ENCODE measurements at regions not wholly inside any gene's neighbourhood (a gene's known extent, or its start where the extent isn't known, plus 50 kb on each side); places are given as distances from the start of the nearest gene placed in this dataset.
"Not testable (repeated sequence)": the region's sequence is repeated elsewhere in the genome, so short reads cannot be mapped to it uniquely, and the experiment has no call there.

DNA sequence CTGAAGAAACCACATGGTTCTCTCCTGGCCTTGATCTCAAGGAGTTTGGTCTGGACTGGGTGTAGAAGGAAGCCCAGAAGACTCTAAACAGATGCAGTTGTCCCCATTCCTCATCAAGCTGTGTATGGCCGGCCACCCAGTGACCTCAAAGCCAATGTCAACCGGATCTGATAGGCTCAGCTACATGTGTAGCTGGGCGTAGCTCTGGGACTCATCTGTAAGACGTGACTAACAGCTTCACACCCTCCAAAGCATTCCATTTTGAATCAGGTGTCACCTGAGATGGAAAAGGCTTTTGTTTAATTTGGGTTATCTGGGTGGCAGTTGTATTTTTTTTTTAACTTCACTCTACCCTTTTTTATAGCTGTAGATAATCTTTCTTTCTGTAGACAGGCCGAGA, 130.4 kb downstream of the ABCC12 start:
- Histone ChIP-seq H3K4me3 (ENCODE audit: low read length in 2 of 2) (no peak overlapping the region), H3K27ac (ENCODE audit: low read depth in 1 of 2, low read length in 2 of 2) (no peak overlapping the region), H3K36me3 (ENCODE audit: control insufficient read depth in 1 of 2, insufficient read depth in 2 of 2, low read length in 1 of 2) (no peaks in the 10 kb centered on the region), H3K27me3 (ENCODE audit: control insufficient read depth in 1 of 2, insufficient read depth in 2 of 2, low read length in 1 of 2) (no peaks in the 10 kb centered on the region), H3K4me1 (ENCODE audit: control insufficient read depth in 1 of 2, insufficient read depth in 2 of 2, low read length in 2 of 2) (no peaks in the 10 kb centered on the region), H3K9me3 (ENCODE audit: control insufficient read depth, low read length) (peaks cover 2% of the 10 kb centered on the region)
- no peak for ATAC-seq (ENCODE audit: low FRiP score)
- DNase-seq: no peak
- intact Hi-C loops (cut with DNase I): no loop called here
- WGBS, 2 donors: 70 to 84% methylated on average over 5 of the region's 5 CpGs

DNA sequence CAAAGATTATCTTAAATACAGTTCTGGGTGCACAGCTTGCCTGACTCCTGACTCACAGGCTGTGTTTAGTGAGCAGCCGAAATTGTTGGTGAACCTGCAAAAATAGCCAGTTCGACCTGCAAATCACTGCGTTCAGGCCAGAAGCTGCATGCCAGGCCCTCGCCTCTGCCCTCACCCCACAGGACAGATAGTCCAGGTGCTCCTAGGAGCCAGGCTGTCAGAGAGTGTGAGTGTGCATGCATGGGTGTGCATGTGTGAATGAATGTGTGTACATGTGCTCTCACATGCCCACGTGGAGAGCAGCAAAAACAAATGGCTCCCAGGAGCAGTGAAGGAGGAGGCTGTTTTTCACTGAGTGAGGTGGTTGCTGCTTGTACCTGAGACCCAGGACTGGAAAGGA, 131.8 kb downstream of the ABCC12 start:
- no peaks in the 10 kb centered on the region for H3K36me3 ChIP-seq (ENCODE audit: control insufficient read depth in 1 of 2, insufficient read depth in 2 of 2, low read length in 1 of 2)
- ATAC-seq (ENCODE audit: low FRiP score) (no peak), DNase-seq (no peak)
- H3K4me3 ChIP-seq (ENCODE audit: low read length in 2 of 2): no peak overlapping the region
- H3K27me3 ChIP-seq (ENCODE audit: control insufficient read depth in 1 of 2, insufficient read depth in 2 of 2, low read length in 1 of 2): no peaks in the 10 kb centered on the region
- intact Hi-C loops (cut with DNase I): no loop called here
- no peaks in the 10 kb centered on the region for H3K4me1 ChIP-seq (ENCODE audit: control insufficient read depth in 1 of 2, insufficient read depth in 2 of 2, low read length in 2 of 2)
- 54 to 55% methylated on average over 5 of the region's 5 CpGs for WGBS, 2 donors
- peaks cover 2% of the 10 kb centered on the region for H3K9me3 ChIP-seq (ENCODE audit: control insufficient read depth, low read length)
- H3K27ac ChIP-seq (ENCODE audit: low read depth in 1 of 2, low read length in 2 of 2): no peak overlapping the region

DNA sequence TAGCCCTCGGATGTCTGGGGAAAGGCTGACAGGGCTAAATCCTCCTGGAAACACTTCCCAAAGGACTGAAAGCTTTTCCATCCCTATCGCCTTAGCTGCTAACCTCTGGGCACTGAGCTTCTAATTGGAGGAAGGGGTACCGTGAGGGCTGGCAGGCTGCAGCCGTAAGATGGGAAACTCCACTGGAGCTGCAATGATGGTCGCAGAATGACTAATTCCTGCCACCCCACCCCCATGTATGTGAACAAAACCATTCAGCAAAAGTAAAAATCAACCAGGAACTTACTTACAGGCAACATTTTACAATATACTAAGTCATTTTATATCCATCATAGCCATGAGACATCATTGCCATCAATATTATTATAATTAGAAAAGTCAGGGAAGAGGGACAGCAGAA, 133.3 kb downstream of the ABCC12 start:
- 74 to 78% methylated on average over 5 of the region's 5 CpGs for WGBS, 2 donors
- H3K4me3 ChIP-seq (ENCODE audit: low read length in 2 of 2): no peak overlapping the region
- no peak for ATAC-seq (ENCODE audit: low FRiP score)
- peaks cover 2% of the 10 kb centered on the region for H3K9me3 ChIP-seq (ENCODE audit: control insufficient read depth, low read length)
- DNase-seq: no peak
- no peaks in the 10 kb centered on the region for H3K27me3 ChIP-seq (ENCODE audit: control insufficient read depth in 1 of 2, insufficient read depth in 2 of 2, low read length in 1 of 2)
- H3K27ac ChIP-seq (ENCODE audit: low read depth in 1 of 2, low read length in 2 of 2): no peak overlapping the region
- intact Hi-C loops (cut with DNase I): no loop called here
- H3K4me1 ChIP-seq (ENCODE audit: control insufficient read depth in 1 of 2, insufficient read depth in 2 of 2, low read length in 2 of 2): no peaks in the 10 kb centered on the region
- H3K36me3 ChIP-seq (ENCODE audit: control insufficient read depth in 1 of 2, insufficient read depth in 2 of 2, low read length in 1 of 2): no peaks in the 10 kb centered on the region

DNA sequence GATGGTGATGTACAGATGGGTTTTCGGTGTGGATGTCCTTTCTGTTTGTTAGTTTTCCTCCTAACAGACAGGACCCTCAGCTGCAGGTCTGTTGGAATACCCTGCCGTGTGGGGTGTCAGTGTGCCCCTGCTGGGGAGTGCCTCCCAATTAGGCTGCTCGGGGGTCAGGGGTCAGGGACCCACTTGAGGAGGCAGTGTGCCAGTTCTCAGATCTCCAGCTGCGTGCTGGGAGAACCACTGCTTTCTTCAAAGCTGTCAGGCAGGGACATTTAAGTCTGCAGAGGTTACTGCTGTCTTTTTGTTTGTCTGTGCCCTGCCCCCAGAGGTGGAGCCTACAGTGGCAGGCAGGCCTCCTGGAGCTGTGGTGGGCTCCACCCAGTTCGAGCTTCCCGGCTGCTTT, 135.2 kb downstream of the ABCC12 start:
- H3K27ac ChIP-seq (ENCODE audit: low read depth in 1 of 2, low read length in 2 of 2): not testable (repeated sequence)

DNA sequence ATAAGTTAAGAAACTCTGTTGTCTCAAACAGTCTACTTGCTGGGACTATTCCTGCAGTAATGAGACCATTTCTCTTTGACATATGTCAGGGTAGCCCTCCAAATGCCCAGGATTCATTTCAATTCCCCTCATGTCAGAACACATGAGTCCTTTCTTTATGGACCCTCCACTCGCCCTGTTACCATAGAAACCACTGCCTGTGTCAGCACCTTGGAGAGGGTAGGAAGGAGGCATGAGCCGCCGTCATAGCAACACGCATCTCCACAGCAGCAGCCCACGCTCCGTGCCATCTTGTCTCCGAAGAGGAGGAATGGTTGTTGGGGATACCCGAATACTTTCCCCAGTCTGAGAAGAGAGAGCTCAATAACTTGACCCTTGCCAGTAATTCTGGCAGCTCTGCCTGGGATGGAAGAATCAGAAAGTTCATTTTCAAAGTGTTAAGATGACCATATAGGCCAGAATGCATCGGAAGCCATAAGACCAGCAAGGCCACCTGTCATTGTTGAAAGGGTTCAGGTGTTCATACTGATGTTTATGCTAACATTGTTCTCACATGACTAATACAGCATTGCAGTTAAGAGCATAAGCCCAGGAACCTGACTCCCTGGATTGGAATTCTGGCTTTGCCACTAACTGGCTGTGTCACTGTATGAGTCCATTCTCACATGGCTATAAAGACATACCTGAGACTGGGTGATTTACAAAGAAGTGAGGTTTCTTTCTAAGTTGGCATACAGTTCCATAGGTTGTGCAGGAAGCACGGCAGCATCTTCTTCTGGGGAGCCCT, 141.3 kb downstream of the ABCC12 start:
- intact Hi-C loops (cut with DNase I): no loop called here
- Histone ChIP-seq H3K9me3 (ENCODE audit: control insufficient read depth, low read length) (peaks cover 2% of the 10 kb centered on the region), H3K36me3 (ENCODE audit: control insufficient read depth in 1 of 2, insufficient read depth in 2 of 2, low read length in 1 of 2) (no peaks in the 10 kb centered on the region), H3K27me3 (ENCODE audit: control insufficient read depth in 1 of 2, insufficient read depth in 2 of 2, low read length in 1 of 2) (no peaks in the 10 kb centered on the region), H3K27ac (ENCODE audit: low read depth in 1 of 2, low read length in 2 of 2) (no peak overlapping the region), H3K4me1 (ENCODE audit: control insufficient read depth in 1 of 2, insufficient read depth in 2 of 2, low read length in 2 of 2) (no peaks in the 10 kb centered on the region), H3K4me3 (ENCODE audit: low read length in 2 of 2) (no peak overlapping the region)
- ATAC-seq (ENCODE audit: low FRiP score) (no peak), DNase-seq (no peak)
- 77% methylated on average over 10 of the region's 10 CpGs for WGBS, 2 donors

More for the DNA sequence above, 135.2 kb downstream of the ABCC12 start:
- H3K4me1 ChIP-seq (ENCODE audit: control insufficient read depth in 1 of 2, insufficient read depth in 2 of 2, low read length in 2 of 2); H3K4me3 ChIP-seq (ENCODE audit: low read length in 2 of 2); H3K36me3 ChIP-seq (ENCODE audit: control insufficient read depth in 1 of 2, insufficient read depth in 2 of 2, low read length in 1 of 2); ATAC-seq (ENCODE audit: low FRiP score); H3K27me3 ChIP-seq (ENCODE audit: control insufficient read depth in 1 of 2, insufficient read depth in 2 of 2, low read length in 1 of 2); intact Hi-C loops (cut with DNase I); H3K9me3 ChIP-seq (ENCODE audit: control insufficient read depth, low read length); DNase-seq: not testable (repeated sequence)
- 24 to 32% methylated on average over 3 to 4 of the region's 6 CpGs for WGBS, 2 donors

DNA sequence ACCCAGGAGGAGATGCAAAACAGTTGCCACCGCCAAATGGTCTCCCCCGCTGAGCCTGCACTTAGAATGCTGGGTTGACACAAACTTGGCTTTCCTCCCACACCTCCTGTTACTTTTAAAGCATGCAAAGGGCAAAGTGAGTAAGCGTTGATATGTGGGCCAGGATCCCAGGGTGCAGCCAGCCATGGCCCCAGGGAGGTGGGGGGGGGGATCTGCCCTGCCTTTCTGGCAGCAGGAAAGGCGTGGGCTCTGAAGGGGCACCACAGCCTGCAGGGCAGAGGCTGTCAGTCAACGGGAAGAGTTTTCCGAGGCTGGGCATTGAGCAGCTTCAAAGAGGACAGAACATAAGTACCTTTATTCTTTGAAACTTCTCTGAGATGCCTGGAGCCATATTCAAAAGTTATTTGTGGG, 142.3 kb downstream of the ABCC12 start:
- no peak overlapping the region for H3K27ac ChIP-seq (ENCODE audit: low read depth in 1 of 2, low read length in 2 of 2)
- 30 to 35% methylated on average over 6 of the region's 6 CpGs for WGBS, 2 donors
- H3K4me3 ChIP-seq (ENCODE audit: low read length in 2 of 2): no peak overlapping the region
- no peaks in the 10 kb centered on the region for H3K27me3 ChIP-seq (ENCODE audit: control insufficient read depth in 1 of 2, insufficient read depth in 2 of 2, low read length in 1 of 2)
- ATAC-seq (ENCODE audit: low FRiP score) (no peak), DNase-seq (no peak)
- intact Hi-C loops (cut with DNase I): no loop called here
- H3K9me3 ChIP-seq (ENCODE audit: control insufficient read depth, low read length): peaks cover 2% of the 10 kb centered on the region
- no peaks in the 10 kb centered on the region for H3K4me1 ChIP-seq (ENCODE audit: control insufficient read depth in 1 of 2, insufficient read depth in 2 of 2, low read length in 2 of 2)
- H3K36me3 ChIP-seq (ENCODE audit: control insufficient read depth in 1 of 2, insufficient read depth in 2 of 2, low read length in 1 of 2): no peaks in the 10 kb centered on the region

DNA sequence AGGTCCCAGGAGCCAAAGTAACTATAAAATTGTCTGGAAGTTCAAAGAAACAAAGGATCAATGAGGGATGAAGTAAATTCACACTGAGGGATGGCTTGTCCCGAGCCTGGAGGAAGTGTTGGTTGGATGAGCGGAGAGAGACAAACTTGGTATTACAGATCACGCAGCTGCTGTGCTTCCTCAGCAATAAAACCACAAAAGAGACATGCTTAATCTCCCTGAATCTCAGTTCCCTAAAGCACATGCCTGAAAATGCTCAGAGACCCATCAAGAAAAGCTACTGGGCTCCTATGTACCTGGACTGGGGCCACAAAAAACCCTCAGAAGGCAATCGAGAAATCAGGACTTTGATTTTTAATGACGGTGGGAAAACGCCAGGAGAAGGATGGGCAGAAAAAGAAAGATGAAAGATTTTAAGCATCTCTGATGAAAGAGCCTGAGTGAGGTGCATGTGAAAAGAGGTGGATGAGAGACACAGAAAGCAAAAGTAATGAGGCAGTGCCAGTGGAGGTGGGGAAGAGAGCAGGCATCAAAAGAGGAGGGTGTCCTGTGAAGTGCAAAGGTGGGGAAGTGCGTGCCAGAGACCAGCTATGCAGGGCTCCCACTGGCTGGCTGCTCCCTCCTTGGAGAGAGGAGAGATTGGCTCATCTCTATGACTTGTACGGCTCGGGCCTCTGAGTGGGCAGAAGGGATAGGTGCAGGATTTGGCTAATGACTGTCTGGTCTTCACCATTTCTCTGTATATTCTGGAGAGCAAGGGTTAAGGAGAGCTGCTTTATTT, 143.7 kb downstream of the ABCC12 start:
- intact Hi-C loops (cut with DNase I): no loop called here
- H3K9me3 ChIP-seq (ENCODE audit: control insufficient read depth, low read length): peaks cover 2% of the 10 kb centered on the region
- 67 to 71% methylated on average over 9 of the region's 9 CpGs for WGBS, 2 donors
- no peaks in the 10 kb centered on the region for H3K36me3 ChIP-seq (ENCODE audit: control insufficient read depth in 1 of 2, insufficient read depth in 2 of 2, low read length in 1 of 2)
- H3K4me1 ChIP-seq (ENCODE audit: control insufficient read depth in 1 of 2, insufficient read depth in 2 of 2, low read length in 2 of 2): no peaks in the 10 kb centered on the region
- no peak overlapping the region for H3K27ac ChIP-seq (ENCODE audit: low read depth in 1 of 2, low read length in 2 of 2)
- ATAC-seq (ENCODE audit: low FRiP score): no peak
- H3K27me3 ChIP-seq (ENCODE audit: control insufficient read depth in 1 of 2, insufficient read depth in 2 of 2, low read length in 1 of 2): no peaks in the 10 kb centered on the region
- DNase-seq: no peak
- no peak overlapping the region for H3K4me3 ChIP-seq (ENCODE audit: low read length in 2 of 2)

DNA sequence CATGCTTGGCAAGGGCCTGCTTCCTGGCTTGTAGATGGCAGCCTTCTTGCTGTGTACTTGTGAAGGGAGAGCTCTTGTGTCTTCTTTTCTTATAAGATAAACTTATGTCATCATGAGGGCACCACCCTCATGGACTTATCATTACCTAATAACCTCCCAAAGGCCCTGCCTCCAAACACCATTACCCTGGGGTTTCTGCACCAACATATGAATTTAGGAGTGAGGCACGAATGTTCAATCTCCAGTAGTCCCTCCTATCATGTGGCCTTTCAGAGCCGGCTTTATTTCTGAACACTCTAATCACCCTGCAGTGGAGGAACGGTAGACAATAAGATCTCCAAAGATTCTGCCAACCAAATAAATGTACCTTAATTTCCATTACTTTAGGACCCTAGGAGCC, 144.3 kb downstream of the ABCC12 start:
- peaks cover 2% of the 10 kb centered on the region for H3K9me3 ChIP-seq (ENCODE audit: control insufficient read depth, low read length)
- no peak overlapping the region for H3K4me3 ChIP-seq (ENCODE audit: low read length in 2 of 2)
- H3K4me1 ChIP-seq (ENCODE audit: control insufficient read depth in 1 of 2, insufficient read depth in 2 of 2, low read length in 2 of 2): no peaks in the 10 kb centered on the region
- ATAC-seq (ENCODE audit: low FRiP score) (no peak), DNase-seq (no peak)
- no peaks in the 10 kb centered on the region for H3K36me3 ChIP-seq (ENCODE audit: control insufficient read depth in 1 of 2, insufficient read depth in 2 of 2, low read length in 1 of 2)
- no peak overlapping the region for H3K27ac ChIP-seq (ENCODE audit: low read depth in 1 of 2, low read length in 2 of 2)
- no peaks in the 10 kb centered on the region for H3K27me3 ChIP-seq (ENCODE audit: control insufficient read depth in 1 of 2, insufficient read depth in 2 of 2, low read length in 1 of 2)
- WGBS, 2 donors: 64 to 71% methylated on average over 3 of the region's 3 CpGs
- intact Hi-C loops (cut with DNase I): no loop called here

DNA sequence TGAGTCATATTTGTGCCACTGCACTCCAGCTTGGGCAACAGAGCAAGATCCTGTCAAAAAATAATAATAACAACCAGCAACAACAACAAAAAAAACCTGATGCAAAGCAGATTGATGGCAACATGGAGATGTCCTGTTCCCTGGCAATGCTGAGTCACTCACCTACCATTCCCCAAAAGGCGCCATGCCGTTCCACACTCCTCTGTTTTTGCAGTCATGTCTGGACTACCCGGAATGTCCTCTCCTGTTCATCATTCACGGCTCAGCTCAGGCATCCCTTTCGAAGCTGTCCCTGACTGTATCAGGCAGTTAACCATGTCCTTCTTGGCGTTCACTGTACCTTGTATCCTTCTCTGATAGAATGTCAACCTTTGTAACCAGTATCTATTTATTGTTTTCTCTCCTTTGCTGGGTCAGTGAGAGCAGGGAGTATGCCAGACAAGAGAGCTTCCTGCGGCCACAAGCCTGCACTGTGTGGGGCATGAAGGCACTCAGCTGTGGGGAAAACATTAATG, 147.7 kb downstream of the ABCC12 start:
- H3K9me3 ChIP-seq (ENCODE audit: control insufficient read depth, low read length): peaks cover 2% of the 10 kb centered on the region
- intact Hi-C loops (cut with DNase I): no loop called here
- no peak overlapping the region for H3K27ac ChIP-seq (ENCODE audit: low read depth in 1 of 2, low read length in 2 of 2)
- no peak for DNase-seq
- no peaks in the 10 kb centered on the region for H3K27me3 ChIP-seq (ENCODE audit: control insufficient read depth in 1 of 2, insufficient read depth in 2 of 2, low read length in 1 of 2)
- no peak overlapping the region for H3K4me3 ChIP-seq (ENCODE audit: low read length in 2 of 2)
- H3K36me3 ChIP-seq (ENCODE audit: control insufficient read depth in 1 of 2, insufficient read depth in 2 of 2, low read length in 1 of 2): no peaks in the 10 kb centered on the region
- H3K4me1 ChIP-seq (ENCODE audit: control insufficient read depth in 1 of 2, insufficient read depth in 2 of 2, low read length in 2 of 2): no peaks in the 10 kb centered on the region
- ATAC-seq (ENCODE audit: low FRiP score): no peak
- WGBS, 2 donors: 73 to 81% methylated on average over 7 of the region's 7 CpGs

Data from aorta (tissue), 5 donors.